ENCODE measurements at regions not wholly inside any gene's neighbourhood (a gene's known extent, or its start where the extent isn't known, plus 50 kb on each side); places are given as distances from the start of the nearest gene placed in this dataset.
"Not testable (repeated sequence)": the region's sequence is repeated elsewhere in the genome, so short reads cannot be mapped to it uniquely, and the experiment has no call there.

- no peak for TF ChIP-seq CTCF (IDR thresholded peaks at IDR 0.05; ENCODE audit: low read depth, low read length)
- H3K4me3 ChIP-seq (replicated peaks in 1 of 2; ENCODE audit: low read depth in 2 of 2, low read length in 2 of 2): no peak overlapping the region
- DNase-seq (ENCODE audit: low read depth in 2 of 2): no peak
Measured at GRCh38 chr4:28062562-28062961, 1201.9 kb downstream of the STIM2 start.

GRCh38 chr4:28073860-28074555 is 1213.4 kb downstream of the STIM2 start:
- H3K4me3 ChIP-seq (replicated peaks in 1 of 2; ENCODE audit: low read depth in 2 of 2, low read length in 2 of 2): no peak overlapping the region
- TF ChIP-seq CTCF (IDR thresholded peaks at IDR 0.05; ENCODE audit: low read depth, low read length): no peak
- DNase-seq (ENCODE audit: low read depth in 2 of 2): peak in 1 of 2 donors; percentile 4

GRCh38 chr4:28075401-28075956 is 1214.8 kb downstream of the STIM2 start:
- H3K4me3 ChIP-seq (replicated peaks in 1 of 2; ENCODE audit: low read depth in 2 of 2, low read length in 2 of 2): no peak overlapping the region
- TF ChIP-seq CTCF (IDR thresholded peaks at IDR 0.05; ENCODE audit: low read depth, low read length): no peak
- DNase-seq (ENCODE audit: low read depth in 2 of 2): no peak

- not testable (repeated sequence) for DNase-seq (ENCODE audit: low read depth in 2 of 2); H3K4me3 ChIP-seq (replicated peaks in 1 of 2; ENCODE audit: low read depth in 2 of 2, low read length in 2 of 2)
Measured at GRCh38 chr4:28077203-28077602, 1216.6 kb downstream of the STIM2 start.

- no peak for DNase-seq (ENCODE audit: low read depth in 2 of 2)
- H3K4me3 ChIP-seq (replicated peaks in 1 of 2; ENCODE audit: low read depth in 2 of 2, low read length in 2 of 2): no peak overlapping the region
- TF ChIP-seq CTCF (IDR thresholded peaks at IDR 0.05; ENCODE audit: low read depth, low read length): no peak
Measured at GRCh38 chr4:28082686-28083390, 1222.2 kb downstream of the STIM2 start.

- DNase-seq (ENCODE audit: low read depth in 2 of 2): peak in 1 of 2 donors; percentile 5
- TF ChIP-seq CTCF (IDR thresholded peaks at IDR 0.05; ENCODE audit: low read depth, low read length): no peak
- no peak overlapping the region for H3K4me3 ChIP-seq (replicated peaks in 1 of 2; ENCODE audit: low read depth in 2 of 2, low read length in 2 of 2)
Measured at GRCh38 chr4:28092610-28093009, 1232.0 kb downstream of the STIM2 start.

GRCh38 chr4:28093071-28093470 is 1232.4 kb downstream of the STIM2 start:
- no peak for TF ChIP-seq CTCF (IDR thresholded peaks at IDR 0.05; ENCODE audit: low read depth, low read length)
- DNase-seq (ENCODE audit: low read depth in 2 of 2): no peak
- H3K4me3 ChIP-seq (replicated peaks in 1 of 2; ENCODE audit: low read depth in 2 of 2, low read length in 2 of 2): no peak overlapping the region

Measured in cardiac fibroblast (primary cell).